Neuronal stem cell (in vitro differentiated cells): ENCODE measurements at regions not wholly inside any gene's neighbourhood (a gene's known extent, or its start where the extent isn't known, plus 50 kb on each side); places are given as distances from the start of the nearest gene placed in this dataset.

Experiments
- DNase-seq: peaks from one replicate; pipeline ENCODE4 v3.0.0-alpha.2; 2013; ENCODE audit warnings: low spot score
- H2AFZ ChIP-seq: one replicate; pipeline ENCODE4 v1.6.1; 2013; ENCODE audit warnings: mild to moderate bottlenecking, low read length, inconsistent platforms
- H2AK5ac ChIP-seq: 2 replicates; pipeline ENCODE4 v1.6.1; 2013; ENCODE audit warnings: low read depth, mild to moderate bottlenecking, inconsistent platforms, low read length, moderate library complexity, mixed read lengths
- H2BK120ac ChIP-seq: 2 replicates; pipeline ENCODE4 v1.6.1; 2013; ENCODE audit warnings: low read depth, mild to moderate bottlenecking, inconsistent platforms, low read length, moderate library complexity, mixed read lengths
- H2BK12ac ChIP-seq: one replicate; pipeline ENCODE4 v1.6.1; 2013; ENCODE audit warnings: low read length, inconsistent platforms
- H2BK15ac ChIP-seq: 2 replicates; pipeline ENCODE4 v1.6.1; 2013; ENCODE audit warnings: mild to moderate bottlenecking, low read length, inconsistent platforms, mixed read lengths
- H2BK5ac ChIP-seq: one replicate; pipeline ENCODE4 v1.6.1; 2013; ENCODE audit warnings: inconsistent platforms, mild to moderate bottlenecking, low read length, moderate library complexity
- H3K14ac ChIP-seq: one replicate; pipeline ENCODE4 v1.6.1; 2013; ENCODE audit warnings: low read length, inconsistent platforms
- H3K18ac ChIP-seq: 2 replicates; pipeline ENCODE4 v1.6.1; 2013; ENCODE audit warnings: low read length, inconsistent platforms
- H3K23ac ChIP-seq: 2 replicates; pipeline ENCODE4 v1.6.1; 2013; ENCODE audit warnings: low read depth, mild to moderate bottlenecking, mixed read lengths, low read length, inconsistent platforms; ENCODE audit not compliant: poor library complexity
- H3K27ac ChIP-seq: replicated peaks from 3 replicates; pipeline ENCODE4 v1.5.1; 2013; ENCODE audit warnings: low read length, inconsistent platforms
- H3K27me3 ChIP-seq, 3 experiments: 2 replicates each; pipeline ENCODE4 v1.6.1; 2013; ENCODE audit warnings: low read length in 3 of 3, mild to moderate bottlenecking in 2 of 3, inconsistent platforms in 1 of 3, low read depth in 1 of 3, mixed read lengths in 1 of 3, moderate library complexity in 1 of 3; ENCODE audit not compliant: control insufficient read depth in 3 of 3, insufficient read depth in 3 of 3
- H3K36me3 ChIP-seq, 2 donors: replicated peaks in 1 of 2; 2 replicates each; pipeline ENCODE4 v1.6.1; 2013; ENCODE audit warnings: low read length in 2 of 2; ENCODE audit not compliant: control insufficient read depth in 2 of 2, insufficient read depth in 2 of 2
- H3K4ac ChIP-seq: 2 replicates; pipeline ENCODE4 v1.6.1; 2013; ENCODE audit warnings: inconsistent platforms, mild to moderate bottlenecking, low read length, moderate library complexity
- H3K4me1 ChIP-seq, 2 donors: 1 replicate in 1 of 2; 2 replicates in 1 of 2; pipeline ENCODE4 v1.6.1; 2013; ENCODE audit warnings: low read length in 2 of 2, low read depth in 1 of 2; ENCODE audit not compliant: control insufficient read depth in 2 of 2, insufficient read depth in 1 of 2
- H3K4me2 ChIP-seq: one replicate; pipeline ENCODE4 v1.6.1; 2013; ENCODE audit warnings: mild to moderate bottlenecking, low read length, inconsistent platforms; ENCODE audit not compliant: insufficient read depth, poor library complexity, severe bottlenecking
- H3K4me3 ChIP-seq, 2 donors: 2 replicates each; pipeline ENCODE4 v1.5.1; 2013; ENCODE audit warnings: low read length in 2 of 2, mild to moderate bottlenecking in 2 of 2, inconsistent platforms in 1 of 2, moderate library complexity in 1 of 2
- H3K79me1 ChIP-seq: one replicate; pipeline ENCODE4 v1.6.1; 2013; ENCODE audit warnings: low read depth, mild to moderate bottlenecking, inconsistent platforms, low read length, moderate library complexity
- H3K9ac ChIP-seq: one replicate; pipeline ENCODE4 v1.6.1; 2013; ENCODE audit warnings: mild to moderate bottlenecking, low read depth, low read length, inconsistent platforms; ENCODE audit not compliant: poor library complexity
- H3K9me3 ChIP-seq, 2 donors: replicated peaks in 1 of 2; 2 replicates each; pipeline versions ENCODE3 to v1.6.1; 2013; ENCODE audit warnings: low read length in 2 of 2, mild to moderate bottlenecking in 2 of 2, inconsistent platforms in 1 of 2, low read depth in 1 of 2, mixed read lengths in 1 of 2, moderate library complexity in 1 of 2; ENCODE audit not compliant: control insufficient read depth in 2 of 2, insufficient read depth in 1 of 2
- H4K8ac ChIP-seq: one replicate; pipeline ENCODE4 v1.6.1; 2013; ENCODE audit warnings: low read depth, mild to moderate bottlenecking, inconsistent platforms, low read length, moderate library complexity
- H4K91ac ChIP-seq: one replicate; pipeline ENCODE4 v1.6.1; 2013; ENCODE audit warnings: low read length, low read depth, mild to moderate bottlenecking, inconsistent platforms; ENCODE audit not compliant: poor library complexity
- WGBS, 2 donors: extraction: QIAGEN DNeasy Blood & Tissue Kit; methylation state at CpG; one replicate each; pipeline ENCODE4 v1.1.7; 2013; ENCODE audit warnings: missing lambda C conversion rate in 2 of 2, mixed read lengths in 1 of 2; ENCODE audit not compliant: insufficient read length in 2 of 2, insufficient replicate concordance in 1 of 2; ENCODE audit errors: extremely low coverage in 2 of 2; 5-methylcytosine and 5-hydroxymethylcytosine counted together

DNA sequence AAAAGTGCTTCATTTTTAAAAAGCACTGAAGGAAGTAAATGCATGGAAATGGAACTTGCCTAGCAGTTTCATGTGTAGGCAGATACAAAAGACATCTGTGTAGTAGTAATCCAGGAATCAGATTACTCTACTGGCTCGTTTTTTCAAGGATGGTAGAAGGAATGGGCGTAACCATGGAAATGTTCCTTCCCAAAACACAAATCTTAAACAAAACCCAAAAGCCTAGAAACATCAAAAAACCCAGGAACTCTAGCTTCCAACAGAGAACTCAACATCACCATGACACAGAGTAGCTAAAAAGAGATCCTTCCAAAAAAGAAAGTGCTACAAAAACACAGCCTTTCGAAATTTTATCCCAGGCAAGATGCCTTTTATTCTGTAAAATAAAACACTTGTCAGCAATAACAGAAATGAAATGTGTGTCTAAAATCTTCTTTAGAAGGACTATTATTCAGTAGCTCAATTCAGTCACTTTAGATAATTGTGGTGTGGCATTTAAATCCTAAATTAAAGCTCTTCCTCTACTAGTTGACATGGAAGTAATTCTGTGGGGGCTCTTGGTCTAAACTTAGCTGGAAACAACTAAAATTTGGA lies 81.7 kb downstream of the FAM217A start:
- no peak overlapping the region for H4K8ac ChIP-seq
- no peak overlapping the region for H3K23ac ChIP-seq
- H3K36me3 ChIP-seq, result no peaks in the 10 kb centered on the region
- H3K27ac ChIP-seq, result peak overlapping the region; percentile 41
- no peak overlapping the region for H3K14ac ChIP-seq
- no peaks in the 10 kb centered on the region for H3K27me3 ChIP-seq
- no peak overlapping the region for H2BK15ac ChIP-seq
- no CpG with 5 or more reads among the region's 3 CpGs for WGBS, 2 donors
- no peak overlapping the region for H2AK5ac ChIP-seq
- no peak overlapping the region for H3K18ac ChIP-seq
- no peak overlapping the region for H2BK120ac ChIP-seq
- H3K9me3 ChIP-seq, result no peaks in the 10 kb centered on the region
- H4K91ac ChIP-seq, result no peak overlapping the region
- H3K9ac ChIP-seq, result no peak overlapping the region
- H2AFZ ChIP-seq, result no peak overlapping the region
- H3K4ac ChIP-seq, result no peak overlapping the region
- H3K4me2 ChIP-seq, result no peak overlapping the region
- peaks cover 2% of the 10 kb centered on the region for H3K79me1 ChIP-seq
- DNase-seq, result no peak
- peaks cover 1 to 15% of the 10 kb centered on the region in 2 donors for H3K4me1 ChIP-seq
- H3K4me3 ChIP-seq, result no peak overlapping the region
- no peak overlapping the region for H2BK5ac ChIP-seq
- no peak overlapping the region for H2BK12ac ChIP-seq

DNA sequence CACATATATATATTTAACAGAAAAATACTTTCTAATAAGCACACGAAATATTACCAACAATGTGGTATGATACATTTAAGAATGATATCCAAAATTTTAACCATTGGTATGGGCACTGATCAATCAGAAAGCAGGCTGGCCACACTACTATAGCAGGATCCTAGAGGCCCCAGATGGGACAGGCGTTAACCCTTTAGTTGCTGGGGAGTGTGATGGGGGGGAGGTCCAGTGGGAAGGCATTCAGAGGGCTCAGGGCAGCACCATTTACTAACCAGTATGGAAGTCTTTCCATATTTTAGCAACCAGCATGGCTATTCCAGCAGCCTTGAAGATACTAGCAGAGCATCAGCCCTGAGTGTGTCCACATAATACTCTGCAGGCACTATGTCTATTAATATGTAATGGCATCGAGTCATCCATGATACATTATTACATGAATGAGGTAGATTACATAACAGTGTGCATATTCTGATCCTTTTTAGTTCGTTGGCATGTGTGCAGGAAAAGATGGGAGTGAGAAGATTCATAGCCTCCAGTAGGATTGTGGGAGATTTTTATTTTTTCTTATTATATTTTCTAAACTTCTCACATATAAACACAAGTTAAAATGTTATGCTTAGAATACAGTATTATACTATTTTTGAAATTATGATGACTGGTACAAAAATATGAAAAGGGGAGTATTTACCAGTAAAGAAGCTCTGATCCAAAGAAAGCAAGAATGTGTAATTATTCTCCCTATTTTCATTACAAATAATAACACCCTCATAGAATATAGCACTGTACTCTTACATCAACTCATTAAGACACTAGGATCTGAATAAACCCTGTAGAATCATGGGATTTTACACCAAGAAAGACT lies 78.9 kb downstream of the FAM217A start:
- WGBS, 2 donors, result no CpG with 5 or more reads among the region's 4 CpGs
- DNase-seq, result no peak

DNA sequence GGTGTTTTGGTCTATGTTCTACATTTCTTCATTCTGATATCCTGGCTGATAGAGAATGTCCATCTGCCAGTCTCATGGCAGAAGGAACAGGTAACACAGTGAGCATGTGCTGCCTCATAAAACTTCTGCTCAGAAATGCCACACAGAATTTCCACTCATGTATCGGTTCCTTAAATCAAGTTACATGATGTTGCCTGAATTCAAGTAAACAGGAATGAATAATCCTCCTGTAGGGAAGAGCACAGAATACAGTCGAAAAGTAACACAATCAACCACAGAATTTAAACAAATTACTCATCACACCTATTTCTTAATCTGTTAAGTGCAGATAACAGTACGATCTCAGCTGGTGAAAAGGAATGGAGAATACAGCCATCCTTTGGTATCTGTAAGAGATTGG lies 74.7 kb downstream of the FAM217A start:
- Histone ChIP-seq H2BK15ac (no peak overlapping the region), H3K4ac (no peak overlapping the region), H2BK12ac (no peak overlapping the region), H3K18ac (no peak overlapping the region), H3K9ac (no peak overlapping the region), H3K4me3 (no peak overlapping the region), H3K9me3 (no peaks in the 10 kb centered on the region), H3K4me2 (no peak overlapping the region), H3K23ac (no peak overlapping the region), H3K14ac (no peak overlapping the region), H2AFZ (no peak overlapping the region), H4K91ac (no peak overlapping the region), H3K36me3 (peaks cover 0 to 20% of the 10 kb centered on the region in 2 donors), H3K27me3 (no peaks in the 10 kb centered on the region), H3K27ac (no peak overlapping the region), H3K79me1 (no peaks in the 10 kb centered on the region), H4K8ac (no peak overlapping the region), H3K4me1 (no peaks in the 10 kb centered on the region), H2BK5ac (no peak overlapping the region), H2AK5ac (no peak overlapping the region), H2BK120ac (no peak overlapping the region)
- no CpG with 5 or more reads among the region's 3 CpGs for WGBS, 2 donors
- DNase-seq, result no peak

More for the DNA sequence above, 78.9 kb downstream of the FAM217A start:
- Histone ChIP-seq H3K9ac (no peak overlapping the region), H3K27ac (no peak overlapping the region), H2BK5ac (no peak overlapping the region), H3K4me2 (peak overlapping the region; percentile 23), H2BK12ac (no peak overlapping the region), H2AFZ (no peak overlapping the region), H3K23ac (no peak overlapping the region), H3K4me3 (no peak overlapping the region), H3K9me3 (no peaks in the 10 kb centered on the region), H2AK5ac (no peak overlapping the region), H3K27me3 (no peaks in the 10 kb centered on the region), H2BK15ac (no peak overlapping the region), H3K4ac (no peak overlapping the region), H4K91ac (no peak overlapping the region), H4K8ac (no peak overlapping the region), H3K14ac (no peak overlapping the region), H3K18ac (no peak overlapping the region), H3K36me3 (peaks cover 0 to 18% of the 10 kb centered on the region in 2 donors), H2BK120ac (no peak overlapping the region), H3K4me1 (peaks cover 1 to 15% of the 10 kb centered on the region in 2 donors), H3K79me1 (no peaks in the 10 kb centered on the region)

DNA sequence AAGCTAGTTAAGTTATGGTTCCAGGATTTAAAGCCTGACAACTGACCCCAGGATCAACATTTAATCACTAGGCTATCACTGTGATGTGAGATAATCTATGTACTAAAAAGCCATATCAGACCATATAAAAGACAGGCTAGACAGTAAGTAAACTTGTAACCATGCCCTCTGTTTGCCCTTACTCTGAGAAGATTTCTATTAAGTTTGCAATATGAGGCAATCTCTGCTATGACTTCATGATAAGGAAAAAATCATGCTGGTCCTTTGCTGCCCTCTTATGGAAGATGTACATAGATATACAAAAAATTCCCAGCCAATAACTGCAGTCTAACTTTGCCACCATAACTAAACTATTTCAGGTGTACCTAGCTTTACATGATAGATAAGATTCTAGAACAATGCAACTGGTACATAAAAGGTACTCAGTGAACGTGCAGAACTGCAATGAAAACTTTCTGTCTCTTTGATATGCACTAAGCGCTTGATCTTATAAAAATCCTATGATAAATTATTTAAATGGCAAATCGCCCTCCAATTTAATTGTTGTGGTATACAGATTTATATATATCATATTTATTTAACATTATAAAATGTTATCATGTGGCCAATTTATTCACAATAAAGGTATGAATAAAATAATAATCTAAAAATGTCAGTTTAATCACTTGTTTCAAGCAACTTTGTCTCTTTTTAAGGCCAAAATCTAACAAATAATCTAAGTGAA lies 70.5 kb downstream of the FAM217A start:
- no peaks in the 10 kb centered on the region for H3K27me3 ChIP-seq
- H2AFZ ChIP-seq, result no peak overlapping the region
- no peak overlapping the region for H3K4ac ChIP-seq
- no peak for DNase-seq
- no peak overlapping the region for H2BK120ac ChIP-seq
- no peaks in the 10 kb centered on the region for H3K4me1 ChIP-seq
- no peak overlapping the region for H3K4me2 ChIP-seq
- H3K79me1 ChIP-seq, result peaks cover 3% of the 10 kb centered on the region
- H4K8ac ChIP-seq, result no peak overlapping the region
- no peak overlapping the region for H2AK5ac ChIP-seq
- no peak overlapping the region for H3K14ac ChIP-seq
- H3K9me3 ChIP-seq, result peaks cover 0 to 4% of the 10 kb centered on the region in 2 donors
- H3K18ac ChIP-seq, result no peak overlapping the region
- H2BK12ac ChIP-seq, result no peak overlapping the region
- H4K91ac ChIP-seq, result no peak overlapping the region
- H3K23ac ChIP-seq, result no peak overlapping the region
- WGBS, 2 donors, result no CpG with 5 or more reads among the region's 3 CpGs
- no peak overlapping the region for H3K27ac ChIP-seq
- peaks cover 2 to 36% of the 10 kb centered on the region in 2 donors for H3K36me3 ChIP-seq
- no peak overlapping the region for H2BK15ac ChIP-seq
- H3K4me3 ChIP-seq, result no peak overlapping the region
- H3K9ac ChIP-seq, result no peak overlapping the region
- no peak overlapping the region for H2BK5ac ChIP-seq
